A673 (cell line): ENCODE measurements at regions not wholly inside any gene's neighbourhood (a gene's known extent, or its start where the extent isn't known, plus 50 kb on each side); places are given as distances from the start of the nearest gene placed in this dataset.

Experiments
- BruUV-seq: library from RNA; stranded (reverse); fragments of 400-500 nt; replicated peaks from 2 replicates; lab custom pipeline; 2021; lab: Mats Ljungman, UMichigan
- CTCF ChIA-PET: fragments of 300-600 bp; sonication (Branson Sonifier 250); formaldehyde crosslinking; loops from one replicate; lab custom pipeline; 2022; ENCODE audit warnings: antibody characterized with exemption; lab: Charles Lee
- POLR2A ChIA-PET: fragments of 300-600 bp; sonication (Branson Sonifier 250); formaldehyde crosslinking; loops from one replicate; lab custom pipeline; 2022; ENCODE audit warnings: antibody characterized with exemption; ENCODE audit not compliant: low non-redundant PET; lab: Charles Lee
- DNase-seq: peaks from one replicate; pipeline ENCODE4 v3.0.0-alpha.2; 2015; ENCODE audit warnings: low spot score
- H3K27ac ChIP-seq: fragments of 200-600 bp; sonication (generic); 2 replicates; pipeline ENCODE4 v1.5.1; 2016; ENCODE audit warnings: mixed run types, low read depth, mild to moderate bottlenecking, mixed read lengths, antibody characterized with exemption, low read length; ENCODE audit not compliant: poor library complexity, severe bottlenecking
- H3K27me3 ChIP-seq: fragments of 200-600 bp; sonication (generic); replicated peaks from 2 replicates; pipeline ENCODE4 v1.6.1; 2017; ENCODE audit warnings: mixed run types, low read depth, mild to moderate bottlenecking, mixed read lengths, antibody characterized with exemption, low read length; ENCODE audit not compliant: insufficient read depth, poor library complexity
- H3K36me3 ChIP-seq: fragments of 200-600 bp; sonication (generic); 2 replicates; pipeline ENCODE4 v1.6.1; 2016; ENCODE audit warnings: mixed run types, mild to moderate bottlenecking, mixed read lengths, antibody characterized with exemption, low read length; ENCODE audit not compliant: insufficient read depth, poor library complexity, severe bottlenecking
- H3K4me1 ChIP-seq: fragments of 200-600 bp; sonication (generic); 2 replicates; pipeline ENCODE4 v1.6.1; 2017; ENCODE audit warnings: mixed run types, mild to moderate bottlenecking, mixed read lengths, antibody characterized with exemption, low read length; ENCODE audit not compliant: insufficient read depth, poor library complexity, severe bottlenecking
- H3K4me3 ChIP-seq: fragments of 200-600 bp; sonication (generic); 2 replicates; pipeline ENCODE4 v1.5.1; 2016; ENCODE audit warnings: low read depth, mixed run types, mild to moderate bottlenecking, mixed read lengths, low read length; ENCODE audit not compliant: poor library complexity, severe bottlenecking
- H3K9me3 ChIP-seq: fragments of 200-600 bp; sonication (generic); 2 replicates; pipeline ENCODE4 v1.6.1; 2016; ENCODE audit warnings: mixed run types, low read depth, mild to moderate bottlenecking, mixed read lengths, antibody characterized with exemption, low read length; ENCODE audit not compliant: poor library complexity, severe bottlenecking
- CTCF ChIP-seq: fragments of 300-800, 200-600 bp; sonication (generic); conservative IDR thresholded peaks from 2 replicates; pipeline ENCODE4 v1.5.1; 2017; ENCODE audit warnings: low read depth, mild to moderate bottlenecking, antibody characterized with exemption, low read length, moderate library complexity, mixed read lengths
- EZH2 ChIP-seq: fragments of 200-600 bp; sonication (generic); IDR thresholded peaks from 2 replicates; pipeline ENCODE4 v1.6.1; 2017; ENCODE audit warnings: borderline replicate concordance, low read depth, mild to moderate bottlenecking, mixed read lengths, antibody characterized with exemption, low read length; ENCODE audit not compliant: poor library complexity, severe bottlenecking
- intact Hi-C: fragments of 100-400 bp; cut with micrococcal nuclease; formaldehyde crosslinking; loops from one replicate; pipeline ENCODE4 v1.10.0; 2022; ENCODE audit not compliant: unreplicated experiment

GRCh38 chr6:138025528-138025978, 81.7 kb downstream of the PERP start:
- ChIA-PET CTCF (no interaction called here), POLR2A (no interaction called here)
- Histone ChIP-seq H3K9me3 (no peaks in the 10 kb centered on the region), H3K4me1 (no peaks in the 10 kb centered on the region), H3K27me3 (peaks cover 3% of the 10 kb centered on the region), H3K36me3 (no peaks in the 10 kb centered on the region), H3K4me3 (no peak overlapping the region), H3K27ac (no peak overlapping the region)
- DNase-seq = no peak
- no TSS peak for BruUV-seq
- TF ChIP-seq CTCF (no peak), EZH2 (no peak)
- intact Hi-C loops = no loop called here

DNA sequence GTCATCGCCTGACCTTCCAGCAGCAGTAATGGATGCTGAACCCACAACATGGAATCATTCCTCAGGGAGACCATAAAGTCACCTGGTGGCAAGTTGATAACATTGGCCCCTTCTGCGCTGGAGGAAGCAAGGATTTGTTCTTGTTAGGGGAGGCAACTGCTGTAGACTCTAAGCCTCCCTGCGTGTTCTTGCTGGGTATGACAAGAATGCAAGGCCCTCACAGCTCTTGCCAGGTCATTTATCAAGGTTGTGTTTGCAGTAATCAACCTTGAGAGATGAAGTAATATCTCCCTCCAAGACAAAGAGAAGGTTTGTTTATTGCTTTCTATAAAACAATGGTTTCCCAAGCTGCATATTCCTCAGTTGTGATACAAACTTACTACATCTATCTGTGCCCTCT, 80.9 kb downstream of the PERP start:
- Histone ChIP-seq H3K4me1 (no peaks in the 10 kb centered on the region), H3K36me3 (no peaks in the 10 kb centered on the region), H3K9me3 (no peaks in the 10 kb centered on the region), H3K4me3 (no peak overlapping the region), H3K27me3 (peaks cover 3% of the 10 kb centered on the region), H3K27ac (no peak overlapping the region)
- ChIA-PET POLR2A (no interaction called here), CTCF (no interaction called here)
- TF ChIP-seq CTCF (no peak), EZH2 (no peak)
- DNase-seq = no peak
- no TSS peak for BruUV-seq
- intact Hi-C loops = no loop called here

- ChIA-PET POLR2A (no interaction called here), CTCF (no interaction called here)
- TF ChIP-seq CTCF = no peak
- TF ChIP-seq EZH2 = no peak
- intact Hi-C loops = no loop called here
- no peak for DNase-seq
- Histone ChIP-seq H3K4me3 (no peak overlapping the region), H3K9me3 (no peaks in the 10 kb centered on the region), H3K27me3 (peaks cover 3% of the 10 kb centered on the region), H3K4me1 (no peaks in the 10 kb centered on the region), H3K27ac (no peak overlapping the region), H3K36me3 (no peaks in the 10 kb centered on the region)
- BruUV-seq = no TSS peak
Observed at GRCh38 chr6:138028893-138029292, 78.3 kb downstream of the PERP start.
